ENCODE measurements at regions not wholly inside any gene's neighbourhood (a gene's known extent, or its start where the extent isn't known, plus 50 kb on each side); places are given as distances from the start of the nearest gene placed in this dataset.

DNA sequence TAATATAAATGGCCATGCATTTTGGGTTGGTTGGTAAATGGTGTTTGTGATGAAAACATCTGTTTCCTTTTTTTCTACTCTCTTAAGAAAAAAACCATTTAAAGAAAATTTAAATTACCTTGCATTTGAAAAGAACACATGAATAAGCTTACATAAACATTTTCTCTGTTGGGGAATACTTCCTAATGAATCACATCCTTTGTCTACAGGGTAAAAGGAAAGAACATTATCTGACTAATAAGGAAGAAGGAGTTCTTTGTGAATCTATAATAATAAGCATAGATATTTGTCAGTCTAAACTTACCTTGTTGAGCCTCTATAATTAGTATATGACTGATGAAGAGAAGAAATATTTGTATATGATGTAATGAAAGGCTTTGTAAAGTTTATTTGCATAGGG lies 254.1 kb upstream of the ZNF717 start:
- no peak for TF ChIP-seq ZZZ3 (IDR thresholded peaks at IDR 0.05; ENCODE audit: control insufficient read depth, insufficient read length, low read depth)
- TF ChIP-seq, protein P1, sequence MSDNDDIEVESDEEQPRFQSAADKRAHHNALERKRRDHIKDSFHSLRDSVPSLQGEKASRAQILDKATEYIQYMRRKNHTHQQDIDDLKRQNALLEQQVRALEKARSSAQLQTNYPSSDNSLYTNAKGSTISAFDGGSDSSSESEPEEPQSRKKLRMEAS (IDR thresholded peaks at IDR 0.05; ENCODE audit: low read depth, low read length) = no peak
- no peak for TF ChIP-seq POLR2A (IDR thresholded peaks at IDR 0.05; ENCODE audit: low read depth, low read length)
- TF ChIP-seq, protein P2, sequence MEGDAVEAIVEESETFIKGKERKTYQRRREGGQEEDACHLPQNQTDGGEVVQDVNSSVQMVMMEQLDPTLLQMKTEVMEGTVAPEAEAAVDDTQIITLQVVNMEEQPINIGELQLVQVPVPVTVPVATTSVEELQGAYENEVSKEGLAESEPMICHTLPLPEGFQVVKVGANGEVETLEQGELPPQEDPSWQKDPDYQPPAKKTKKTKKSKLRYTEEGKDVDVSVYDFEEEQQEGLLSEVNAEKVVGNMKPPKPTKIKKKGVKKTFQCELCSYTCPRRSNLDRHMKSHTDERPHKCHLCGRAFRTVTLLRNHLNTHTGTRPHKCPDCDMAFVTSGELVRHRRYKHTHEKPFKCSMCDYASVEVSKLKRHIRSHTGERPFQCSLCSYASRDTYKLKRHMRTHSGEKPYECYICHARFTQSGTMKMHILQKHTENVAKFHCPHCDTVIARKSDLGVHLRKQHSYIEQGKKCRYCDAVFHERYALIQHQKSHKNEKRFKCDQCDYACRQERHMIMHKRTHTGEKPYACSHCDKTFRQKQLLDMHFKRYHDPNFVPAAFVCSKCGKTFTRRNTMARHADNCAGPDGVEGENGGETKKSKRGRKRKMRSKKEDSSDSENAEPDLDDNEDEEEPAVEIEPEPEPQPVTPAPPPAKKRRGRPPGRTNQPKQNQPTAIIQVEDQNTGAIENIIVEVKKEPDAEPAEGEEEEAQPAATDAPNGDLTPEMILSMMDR (IDR thresholded peaks at IDR 0.05 in 2 of 3, conservative IDR thresholded peaks at IDR 0.05 in 1 of 3; ENCODE audit: control insufficient read depth in 2 of 3, extremely low read depth in 1 of 3, insufficient read depth in 1 of 3, low read depth in 3 of 3, low read length in 3 of 3) = no peak
- TF ChIP-seq POLR2AphosphoS5 (IDR thresholded peaks at IDR 0.05; ENCODE audit: low read length) = no peak
- TF ChIP-seq ZNF24 (IDR thresholded peaks at IDR 0.05) = no peak
- TF ChIP-seq CHD1 (IDR thresholded peaks at IDR 0.05; ENCODE audit: low read depth, low read length) = no peak
- no peak for TF ChIP-seq CHD2 (IDR thresholded peaks at IDR 0.05; ENCODE audit: borderline replicate concordance, low read depth, low read length)
